ENCODE measurements at regions not wholly inside any gene's neighbourhood (a gene's known extent, or its start where the extent isn't known, plus 50 kb on each side); places are given as distances from the start of the nearest gene placed in this dataset.

DNA sequence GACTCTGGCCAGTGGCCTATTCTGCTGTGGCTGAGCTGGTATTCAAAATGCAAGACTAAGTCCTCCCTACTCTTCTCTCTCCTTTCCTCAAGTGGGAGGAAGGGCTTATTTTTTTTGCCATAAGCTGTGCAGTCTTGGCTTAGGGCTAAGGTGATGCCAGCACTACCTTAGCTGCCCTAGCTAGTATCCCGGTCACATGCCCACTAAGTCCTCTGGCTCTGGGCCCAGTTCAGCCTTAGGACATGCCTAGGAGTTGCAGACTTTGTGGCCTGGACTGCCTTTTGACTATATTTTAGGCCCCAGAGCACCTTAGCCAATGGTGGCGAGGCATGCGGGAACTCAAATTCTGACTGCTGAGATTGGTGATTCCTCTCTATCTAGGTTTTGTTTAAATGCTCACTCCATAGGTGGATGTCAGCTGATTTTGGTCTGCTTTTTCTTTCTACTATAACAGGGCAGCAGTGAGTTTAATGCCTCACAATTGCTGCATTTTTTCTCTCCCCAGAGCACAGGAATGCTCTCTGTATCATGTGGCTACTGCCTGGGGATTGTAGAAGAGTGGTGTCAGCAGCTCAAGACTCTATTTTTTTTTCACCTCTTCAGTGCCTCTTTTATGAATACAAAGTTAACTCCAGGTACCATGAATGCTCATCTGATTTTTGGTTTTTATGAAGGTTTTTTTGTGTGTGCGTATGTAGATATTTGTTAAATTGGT is 472.9 kb upstream of the GRID2 start:
- TF ChIP-seq CTCF (conservative IDR thresholded peaks at IDR 0.05) (no peak), EZH2 (IDR thresholded peaks at IDR 0.05; ENCODE audit: low read depth) (no peak)

All from PC-9 (cell line).